H1 (cell line): ENCODE measurements at regions not wholly inside any gene's neighbourhood (a gene's known extent, or its start where the extent isn't known, plus 50 kb on each side); places are given as distances from the start of the nearest gene placed in this dataset.

Experiments
- CTCF ChIA-PET: fragments of 300-600 bp; sonication (Branson Sonifier 250); formaldehyde crosslinking; loops from one replicate; lab custom pipeline; 2021; ENCODE audit not compliant: partially characterized antibody; lab: Charles Lee
- POLR2A ChIA-PET: fragments of 300-600 bp; sonication (Branson Sonifier 250); formaldehyde crosslinking; loops from one replicate; lab custom pipeline; 2021; ENCODE audit warnings: inconsistent platforms; ENCODE audit not compliant: partially characterized antibody; lab: Charles Lee
- DNase-seq, 2 experiments: peaks; one replicate each; pipeline versions ENCODE4 v3.0.0 to v3.0.0-alpha.2; 2010 to 2022; ENCODE audit warnings: low spot score in 2 of 2, low read depth in 1 of 2, mixed read lengths in 1 of 2
- FAIRE-seq: peaks from 2 replicates; lab custom pipeline; 2011; peaks lifted over from hg19 to GRCh38; lab: Jason Lieb, UNC
- H2AFZ ChIP-seq: 2 replicates; pipeline ENCODE4 v1.8.1; 2012; ENCODE audit warnings: low read length, inconsistent platforms
- H2AK5ac ChIP-seq: 2 replicates; pipeline ENCODE4 v1.6.1; 2013; ENCODE audit warnings: low read depth, low read length
- H2BK120ac ChIP-seq: replicated peaks from 2 replicates; pipeline ENCODE3; 2013; ENCODE audit warnings: low read depth, low read length, inconsistent platforms
- H2BK12ac ChIP-seq: 2 replicates; pipeline ENCODE4 v1.6.1; 2013; ENCODE audit warnings: low read depth, low read length
- H2BK15ac ChIP-seq: 2 replicates; pipeline ENCODE4 v1.6.1; 2013; ENCODE audit warnings: low read length
- H2BK20ac ChIP-seq: 2 replicates; pipeline ENCODE4 v1.6.1; 2013; ENCODE audit warnings: low read length
- H2BK5ac ChIP-seq: 2 replicates; pipeline ENCODE4 v1.6.1; 2013; ENCODE audit warnings: low read depth, low read length
- H3K14ac ChIP-seq: 2 replicates; pipeline ENCODE4 v1.6.1; 2013; ENCODE audit warnings: inconsistent platforms; ENCODE audit not compliant: insufficient read length
- H3K18ac ChIP-seq: 2 replicates; pipeline ENCODE4 v1.6.1; 2013; ENCODE audit warnings: low read length; ENCODE audit errors: extremely low read depth
- H3K23ac ChIP-seq: 2 replicates; pipeline ENCODE4 v1.6.1; 2013; ENCODE audit warnings: inconsistent platforms; ENCODE audit not compliant: insufficient read length
- H3K23me2 ChIP-seq: 2 replicates; pipeline ENCODE4 v1.6.1; 2013; ENCODE audit warnings: low read depth, low read length
- H3K27ac ChIP-seq: 2 replicates; pipeline ENCODE4 v1.6.1; 2011; ENCODE audit warnings: low read depth, low read length, inconsistent platforms
- H3K27me3 ChIP-seq, 4 experiments: replicated peaks in 1 of 4; 1 replicate in 1 of 4; 2 replicates in 3 of 4; pipeline versions ENCODE4 v1.6.1 to v1.8.1; 2011 to 2013; ENCODE audit warnings: low read length in 3 of 4, mild to moderate bottlenecking in 3 of 4, inconsistent platforms in 2 of 4, mixed read lengths in 2 of 4, moderate library complexity in 1 of 4; ENCODE audit not compliant: control insufficient read depth in 3 of 4, insufficient read depth in 3 of 4; ENCODE audit errors: extremely low read depth in 1 of 4
- H3K36me3 ChIP-seq, 4 experiments: 2 replicates each; pipeline versions ENCODE4 v1.6.1 to v1.8.1; 2011 to 2013; ENCODE audit warnings: mild to moderate bottlenecking in 4 of 4, low read length in 3 of 4, moderate library complexity in 2 of 4, control low read depth in 1 of 4, inconsistent platforms in 1 of 4; ENCODE audit not compliant: insufficient read depth in 4 of 4, control insufficient read depth in 2 of 4
- H3K4ac ChIP-seq: replicated peaks from 2 replicates; pipeline ENCODE3; 2013; ENCODE audit warnings: low read length, low read depth, mixed read lengths, inconsistent platforms; ENCODE audit not compliant: insufficient read length
- H3K4me1 ChIP-seq, 4 experiments: replicated peaks in 1 of 4; 1 replicate in 1 of 4; 2 replicates in 3 of 4; pipeline versions ENCODE4 v1.6.1 to v1.8.1; 2011 to 2013; ENCODE audit warnings: low read length in 3 of 4, inconsistent platforms in 2 of 4, mixed read lengths in 1 of 4; ENCODE audit not compliant: insufficient read depth in 4 of 4, control insufficient read depth in 3 of 4
- H3K4me2 ChIP-seq, 2 experiments: 2 replicates each; pipeline versions ENCODE4 v1.6.1 to v1.8.1; 2011 to 2013; ENCODE audit warnings: low read depth in 2 of 2, low read length in 2 of 2, control low read depth in 1 of 2, inconsistent platforms in 1 of 2, mild to moderate bottlenecking in 1 of 2; ENCODE audit not compliant: insufficient read depth in 1 of 2
- H3K4me3 ChIP-seq, 4 experiments: fragments of 200-600, 300-600 bp in 1 of 4; sonication (generic), shearing (Covaris generic), sonication (Bioruptor Twin) in 1 of 4; 2 replicates each; pipeline versions ENCODE4 v1.5.1 to v1.8.1; 2011 to 2016; ENCODE audit warnings: low read length in 4 of 4, low read depth in 3 of 4, control low read depth in 2 of 4, inconsistent platforms in 2 of 4, mild to moderate bottlenecking in 2 of 4, mixed read lengths in 1 of 4, moderate library complexity in 1 of 4; ENCODE audit not compliant: insufficient read depth in 2 of 4; ENCODE audit errors: extremely low read depth in 1 of 4
- H3K56ac ChIP-seq: replicated peaks from 2 replicates; pipeline ENCODE3; 2013; ENCODE audit warnings: low read depth, mild to moderate bottlenecking, mixed read lengths, low read length, inconsistent platforms; ENCODE audit not compliant: insufficient read length
- H3K79me1 ChIP-seq: 2 replicates; pipeline ENCODE4 v1.6.1; 2013; ENCODE audit warnings: low read depth, low read length, control low read depth
- H3K79me2 ChIP-seq, 2 experiments: 2 replicates each; pipeline versions ENCODE4 v1.6.1 to v1.8.1; 2012 to 2013; ENCODE audit warnings: low read length in 2 of 2, mild to moderate bottlenecking in 2 of 2, inconsistent platforms in 1 of 2; ENCODE audit not compliant: insufficient read depth in 2 of 2, control insufficient read depth in 1 of 2
- H3K9ac ChIP-seq, 4 experiments: replicated peaks in 1 of 4; 1 replicate in 1 of 4; 2 replicates in 3 of 4; pipeline versions ENCODE4 v1.6.1 to v1.8.1; 2011 to 2013; ENCODE audit warnings: low read depth in 3 of 4, low read length in 3 of 4, control low read depth in 2 of 4, mild to moderate bottlenecking in 2 of 4, moderate library complexity in 2 of 4, inconsistent platforms in 1 of 4; ENCODE audit errors: extremely low read depth in 1 of 4
- H3K9me3 ChIP-seq, 2 experiments: 2 replicates each; pipeline versions ENCODE4 v1.6.1 to v1.8.1; 2012 to 2013; ENCODE audit warnings: mild to moderate bottlenecking in 2 of 2, moderate library complexity in 2 of 2, control low read depth in 1 of 2, inconsistent platforms in 1 of 2, low read depth in 1 of 2, low read length in 1 of 2, mixed read lengths in 1 of 2; ENCODE audit not compliant: insufficient read depth in 2 of 2
- H4K20me1 ChIP-seq, 2 experiments: replicated peaks in 1 of 2; 2 replicates each; pipeline versions ENCODE3 to v1.8.1; 2011 to 2013; ENCODE audit warnings: inconsistent platforms in 2 of 2, low read length in 2 of 2, mild to moderate bottlenecking in 1 of 2; ENCODE audit not compliant: insufficient read depth in 2 of 2, control insufficient read depth in 1 of 2
- H4K5ac ChIP-seq: 2 replicates; pipeline ENCODE4 v1.6.1; 2013; ENCODE audit warnings: low read length, low read depth, mixed read lengths, inconsistent platforms; ENCODE audit not compliant: insufficient read length
- H4K8ac ChIP-seq: 2 replicates; pipeline ENCODE4 v1.8.0; 2013; ENCODE audit warnings: mild to moderate bottlenecking, moderate library complexity, low read length, inconsistent platforms; ENCODE audit not compliant: insufficient read depth; ENCODE audit errors: extremely low read depth
- H4K91ac ChIP-seq: replicated peaks from 2 replicates; pipeline ENCODE3; 2013; ENCODE audit warnings: low read length, mixed read lengths, inconsistent platforms; ENCODE audit not compliant: insufficient read length
- BRCA1 ChIP-seq: IDR thresholded peaks from 2 replicates; pipeline ENCODE4 v1.6.1; 2012; ENCODE audit warnings: low read depth, low read length, improper control_type of control experiment
- CTBP2 ChIP-seq: IDR thresholded peaks from 2 replicates; pipeline ENCODE4 v1.7.0; 2011; ENCODE audit warnings: borderline replicate concordance, mild to moderate bottlenecking, moderate library complexity, mixed read lengths, low read length; ENCODE audit not compliant: insufficient read depth, insufficient read length

DNA sequence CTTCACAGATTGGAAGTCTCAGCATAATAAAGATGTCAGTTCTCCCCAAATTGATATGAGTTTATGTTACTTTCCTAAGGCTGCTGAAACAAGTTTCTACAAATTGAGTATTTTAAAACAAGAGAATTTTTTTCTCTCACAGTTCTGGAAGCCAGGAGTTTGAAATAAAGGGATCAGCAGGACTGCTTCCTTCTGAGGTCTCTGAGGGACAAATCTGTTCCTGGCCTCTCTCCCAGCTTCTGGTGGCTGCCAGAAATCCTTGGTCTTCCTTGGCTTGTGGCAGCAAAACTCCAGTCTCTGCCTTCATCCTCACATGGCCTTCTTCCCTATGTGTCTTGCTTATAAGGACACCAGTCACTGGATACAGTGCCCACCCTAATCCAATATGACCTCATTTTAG lies 136.1 kb downstream of the TFAP2A start:
- Histone ChIP-seq H2BK20ac (no peak overlapping the region), H2BK15ac (no peak overlapping the region), H3K4me2 (no peak overlapping the region), H4K91ac (no peak overlapping the region), H4K20me1 (no peaks in the 10 kb centered on the region), H3K9ac (no peak overlapping the region), H3K27me3 (peaks cover 0 to 1% (median 0%) of the 10 kb centered on the region in 4 experiments; a peak in 1 of 7 replicates), H3K14ac (no peak overlapping the region), H2BK5ac (no peak overlapping the region), H3K4me1 (peaks cover 0 to 2% (median 0%) of the 10 kb centered on the region in 4 experiments; a peak in 2 of 7 replicates), H3K23ac (no peak overlapping the region), H3K4me3 (no peak overlapping the region), H3K36me3 (no peaks in the 10 kb centered on the region), H3K4ac (no peak overlapping the region), H2BK120ac (no peak overlapping the region), H3K79me1 (no peaks in the 10 kb centered on the region), H4K8ac (no peak overlapping the region), H3K23me2 (no peaks in the 10 kb centered on the region), H3K79me2 (no peaks in the 10 kb centered on the region), H3K56ac (no peak overlapping the region), H3K9me3 (no peaks in the 10 kb centered on the region; a peak in 1 of 4 replicates), H2BK12ac (no peak overlapping the region), H3K18ac (no peak overlapping the region), H2AK5ac (no peak overlapping the region), H2AFZ (no peak overlapping the region), H3K27ac (no peak overlapping the region), H4K5ac (no peak overlapping the region)
- no peak for TF ChIP-seq BRCA1
- TF ChIP-seq CTBP2, result no peak
- DNase-seq, result no peak
- ChIA-PET CTCF (no interaction called here), POLR2A (no interaction called here)
- no peak for FAIRE-seq
